HG03280 (cell line): ENCODE measurements at regions not wholly inside any gene's neighbourhood (a gene's known extent, or its start where the extent isn't known, plus 50 kb on each side); places are given as distances from the start of the nearest gene placed in this dataset.

Source experiments
- ATAC-seq: cut with Tn5 transposase; IDR thresholded peaks from one replicate; pipeline ENCODE4 v1.9.1; 2021; ENCODE audit warnings: mild to moderate bottlenecking, moderate library complexity; ENCODE audit not compliant: unreplicated experiment

DNA sequence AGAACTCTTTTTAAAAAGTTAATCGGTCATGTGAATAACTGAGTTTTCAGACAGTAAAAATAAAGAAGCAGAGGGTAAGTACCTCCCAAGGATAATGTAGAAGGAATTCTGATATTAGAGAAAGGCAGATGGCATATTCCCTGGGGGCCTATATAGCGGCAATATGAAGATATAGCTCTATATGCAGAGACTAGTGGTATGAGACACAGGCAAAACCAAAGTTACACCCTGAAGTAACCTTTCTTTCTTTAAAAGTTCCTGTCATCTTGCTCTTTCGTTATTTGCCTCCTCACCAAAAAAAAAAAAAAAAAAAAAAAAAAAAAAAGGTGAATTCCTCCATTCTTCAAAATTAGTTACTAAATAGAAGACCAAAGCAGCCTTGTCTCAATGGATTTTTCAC lies 76.2 kb upstream of the ARHGAP32 start:
- no peak for ATAC-seq

DNA sequence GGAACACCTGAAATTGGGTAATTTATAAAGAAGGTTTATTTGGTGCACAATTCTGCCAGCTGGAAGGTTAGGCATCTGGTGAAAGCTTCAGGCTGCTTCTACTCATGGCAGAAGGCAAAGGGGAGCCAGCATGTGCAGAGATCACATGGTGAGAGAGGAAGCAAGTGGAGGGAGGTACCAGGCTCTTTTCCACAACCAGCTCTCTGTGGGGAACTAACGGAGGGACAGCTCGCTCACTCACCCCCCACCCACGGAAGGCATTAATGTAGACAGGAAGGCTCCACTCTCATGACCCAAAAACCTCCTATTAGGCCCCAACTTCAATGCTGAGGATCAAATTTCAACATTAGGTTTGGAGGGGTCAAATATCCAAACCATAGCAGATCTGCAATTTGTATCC lies 75.6 kb upstream of the ARHGAP32 start:
- no peak for ATAC-seq

- no peak for ATAC-seq
Observed at GRCh38 chr11:129266536-129266935, 74.4 kb upstream of the ARHGAP32 start.

DNA sequence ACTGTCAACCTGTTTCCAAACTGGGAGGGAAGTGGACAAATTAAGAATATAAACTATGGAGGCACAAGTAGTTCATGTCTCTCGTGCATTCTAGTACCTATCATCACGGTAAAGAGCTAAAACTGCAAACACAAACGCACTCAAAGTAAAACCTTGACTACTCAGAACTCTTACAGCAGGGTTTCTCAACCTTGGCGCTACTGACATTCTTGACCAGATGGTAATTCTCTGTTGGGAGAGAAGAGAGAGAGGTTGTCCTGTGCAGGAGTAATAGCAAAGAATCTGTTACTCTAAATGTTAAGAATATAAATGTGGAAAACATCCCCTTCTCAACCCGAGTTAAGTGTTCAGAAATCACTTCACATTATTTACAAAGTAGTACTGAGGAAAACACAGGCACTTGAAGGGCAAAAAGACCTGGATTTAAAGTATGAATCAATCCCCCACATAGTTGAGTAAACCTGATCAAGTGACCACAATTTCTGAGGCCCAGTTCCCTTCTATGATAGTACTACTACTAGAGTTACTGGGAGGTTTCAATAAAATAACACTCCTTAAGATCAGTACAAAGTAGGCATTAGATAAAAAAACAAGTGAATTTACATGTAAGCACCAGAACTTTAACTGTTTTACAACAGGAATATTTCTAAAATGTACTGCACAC lies 73.1 kb upstream of the ARHGAP32 start:
- ATAC-seq = no peak

DNA sequence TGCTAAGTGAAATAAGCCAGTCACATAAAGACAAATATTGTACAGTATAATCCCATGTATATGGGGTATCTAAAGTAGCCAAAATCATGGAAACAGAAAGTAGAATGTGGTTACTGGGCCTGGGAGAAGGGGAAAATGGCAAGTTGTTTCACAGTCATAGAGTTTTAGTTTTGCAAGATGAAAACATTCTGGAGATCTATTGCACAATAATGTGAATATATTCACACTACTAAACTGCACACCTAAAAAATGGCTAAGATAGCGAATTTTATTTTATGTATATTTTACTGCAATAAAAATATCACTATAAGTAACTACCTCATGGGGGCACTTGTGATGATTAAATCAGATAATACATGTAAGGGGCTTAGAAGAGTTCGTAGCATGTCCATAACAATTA lies 72.0 kb upstream of the ARHGAP32 start:
- no peak for ATAC-seq

DNA sequence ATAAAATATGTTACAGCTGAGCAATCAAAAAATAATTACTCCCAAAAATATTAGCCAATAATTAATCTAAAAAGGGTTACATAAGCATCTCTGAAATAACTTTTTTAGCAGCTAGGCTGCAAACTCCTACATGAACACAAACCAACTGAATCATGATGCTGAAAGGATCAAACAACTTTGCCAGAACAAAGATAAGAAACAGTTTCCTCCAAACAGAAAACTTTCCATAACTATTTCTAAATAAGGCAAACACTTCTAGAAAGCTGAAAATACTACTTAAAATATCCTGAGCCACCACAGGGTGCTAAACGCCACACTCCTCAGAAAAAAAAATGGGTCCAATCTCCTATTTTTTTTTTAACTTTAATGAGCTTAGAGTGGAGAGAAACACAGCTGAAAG lies 68.6 kb upstream of the ARHGAP32 start:
- ATAC-seq = no peak

- ATAC-seq = no peak
Observed at GRCh38 chr11:129259931-129260348, 67.8 kb upstream of the ARHGAP32 start.

GRCh38 chr11:129258205-129258604 lies 66.1 kb upstream of the ARHGAP32 start:
- ATAC-seq = no peak

DNA sequence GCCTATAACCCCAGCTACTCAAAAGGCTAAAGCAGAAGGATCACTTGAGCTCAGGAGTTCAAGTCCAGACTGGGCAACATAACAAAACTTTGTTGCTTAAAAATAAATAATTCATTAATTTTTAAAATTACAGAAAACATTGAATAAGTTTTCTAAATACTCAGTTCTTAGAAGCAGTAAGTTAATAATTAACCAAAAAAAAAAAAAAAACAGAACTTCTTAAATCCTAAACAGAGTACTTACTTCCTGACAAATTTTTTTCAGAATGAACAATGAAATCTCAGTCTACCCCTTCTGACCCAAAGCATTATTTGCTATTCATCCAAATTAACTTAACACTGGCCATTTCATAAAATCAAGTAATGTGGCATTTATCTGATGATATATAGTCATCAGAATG lies 65.4 kb upstream of the ARHGAP32 start:
- no peak for ATAC-seq

- no peak for ATAC-seq
Observed at GRCh38 chr11:129252621-129253020, 60.5 kb upstream of the ARHGAP32 start.

DNA sequence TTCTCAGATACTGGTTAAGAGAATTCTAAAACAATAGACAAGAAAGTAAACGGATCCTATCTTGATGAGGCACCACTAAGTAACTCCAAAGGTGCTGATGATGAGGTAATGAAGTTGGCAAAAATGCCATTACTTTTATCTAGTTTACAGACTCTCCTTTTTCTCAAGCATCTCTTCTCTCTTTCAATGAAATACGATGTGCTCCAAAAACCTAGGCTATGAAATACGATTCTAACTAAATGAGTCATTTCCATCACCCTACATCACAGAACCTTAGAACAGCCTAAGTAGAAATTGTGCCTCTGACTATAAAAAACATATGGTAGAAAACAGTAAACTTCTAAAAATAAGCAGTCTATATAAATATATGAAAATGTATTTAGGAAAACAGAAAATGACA lies 58.9 kb upstream of the ARHGAP32 start:
- ATAC-seq = no peak

GRCh38 chr11:129249923-129250322 lies 57.8 kb upstream of the ARHGAP32 start:
- ATAC-seq = no peak

- no peak for ATAC-seq
Observed at GRCh38 chr11:129249351-129249750, 57.2 kb upstream of the ARHGAP32 start.

DNA sequence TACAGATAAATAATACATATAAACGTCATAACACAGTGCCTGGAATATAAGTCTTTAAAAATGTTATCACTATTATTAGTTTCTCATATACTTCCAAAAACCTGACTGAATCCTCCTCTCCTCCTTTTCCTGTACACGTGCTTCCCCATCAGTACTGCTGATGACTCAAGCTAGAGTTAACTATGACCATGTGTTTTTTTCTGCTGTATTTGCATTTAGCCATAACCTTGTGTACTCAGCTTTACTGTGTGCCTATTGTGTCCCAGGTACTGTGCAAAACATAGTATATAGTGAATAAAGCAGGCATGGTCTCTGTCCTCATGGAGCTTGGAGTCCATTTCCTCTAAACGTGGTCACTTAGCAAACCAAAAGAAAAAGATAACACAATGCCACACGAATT lies 56.5 kb upstream of the ARHGAP32 start:
- no peak for ATAC-seq

DNA sequence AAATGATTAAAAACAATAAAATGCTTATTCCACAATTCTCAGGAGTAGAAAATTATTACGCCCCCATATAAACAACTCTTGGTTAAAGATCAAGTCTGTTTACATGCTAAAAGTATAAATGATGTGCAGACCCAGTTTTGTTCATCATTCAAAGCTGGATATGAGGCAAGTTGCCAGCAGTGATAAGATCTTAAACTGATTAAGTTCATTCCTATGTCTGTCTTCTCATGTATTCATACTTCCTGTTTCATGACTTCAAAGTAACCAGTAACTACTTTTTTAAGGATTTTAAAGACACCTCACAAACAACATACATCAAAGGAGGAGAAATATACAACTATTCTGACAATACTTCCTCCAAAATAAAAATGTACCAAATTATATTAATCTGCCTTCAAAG lies 55.0 kb upstream of the ARHGAP32 start:
- ATAC-seq = no peak

GRCh38 chr11:129242855-129243254 lies 50.7 kb upstream of the ARHGAP32 start:
- ATAC-seq = no peak
